Limb (tissue), 2 donors: ENCODE measurements at regions not wholly inside any gene's neighbourhood (a gene's known extent, or its start where the extent isn't known, plus 50 kb on each side); places are given as distances from the start of the nearest gene placed in this dataset.
"Not testable (repeated sequence)": the region's sequence is repeated elsewhere in the genome, so short reads cannot be mapped to it uniquely, and the experiment has no call there.

Source experiments
- DNase-seq, 2 donors: peaks; one replicate each; pipeline ENCODE4 v3.0.0-alpha.2; 2016; ENCODE audit errors: extremely low spot score in 2 of 2

DNA sequence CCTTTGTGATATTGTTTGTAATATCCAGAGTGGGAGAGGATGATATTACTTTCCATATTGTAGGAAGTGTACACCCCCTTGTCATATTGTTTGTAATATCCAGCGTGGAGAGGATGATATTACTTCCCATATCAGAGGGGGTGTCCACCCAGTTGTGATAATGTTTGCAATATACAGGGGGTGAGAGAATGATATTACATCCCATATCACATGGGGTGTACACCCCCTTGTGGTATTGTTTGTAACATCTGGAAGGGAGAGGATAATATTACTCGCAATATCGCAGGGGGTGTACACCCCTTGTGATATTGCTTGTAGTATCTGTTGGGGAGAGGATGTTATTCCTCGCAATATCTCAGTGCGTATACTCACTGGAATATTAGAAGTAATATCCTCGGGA, 61.5 kb downstream of the PRSS23 start:
- no peak for DNase-seq

- peak in 1 of 2 donors; percentile 22 for DNase-seq
Observed at GRCh38 chr11:86863476-86863875, 63.1 kb downstream of the PRSS23 start.

DNA sequence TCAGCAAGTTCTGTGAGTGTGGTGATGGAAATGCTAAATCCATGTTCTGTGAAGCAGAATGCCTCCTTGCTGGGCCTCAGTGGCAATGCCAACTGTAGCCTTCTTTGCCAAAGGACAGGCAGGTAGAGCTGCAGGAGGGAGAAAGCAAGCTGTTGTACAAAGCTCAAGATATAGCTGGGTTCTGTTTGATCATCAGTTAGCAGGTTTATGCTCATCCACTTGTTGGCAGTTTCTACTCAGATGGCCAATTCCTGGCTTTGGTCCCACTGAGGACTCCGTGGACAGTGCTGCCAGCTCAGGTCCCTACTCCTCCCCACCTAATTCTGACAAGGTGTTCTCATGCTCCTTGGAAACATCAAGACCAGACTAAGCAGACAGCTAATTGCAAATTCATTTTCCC, 65.1 kb downstream of the PRSS23 start:
- DNase-seq: no peak

GRCh38 chr11:86869531-86869930, 69.2 kb downstream of the PRSS23 start:
- DNase-seq: no peak

GRCh38 chr11:86869966-86870570, 69.7 kb downstream of the PRSS23 start:
- peak; percentile 73 to 85 for DNase-seq

DNA sequence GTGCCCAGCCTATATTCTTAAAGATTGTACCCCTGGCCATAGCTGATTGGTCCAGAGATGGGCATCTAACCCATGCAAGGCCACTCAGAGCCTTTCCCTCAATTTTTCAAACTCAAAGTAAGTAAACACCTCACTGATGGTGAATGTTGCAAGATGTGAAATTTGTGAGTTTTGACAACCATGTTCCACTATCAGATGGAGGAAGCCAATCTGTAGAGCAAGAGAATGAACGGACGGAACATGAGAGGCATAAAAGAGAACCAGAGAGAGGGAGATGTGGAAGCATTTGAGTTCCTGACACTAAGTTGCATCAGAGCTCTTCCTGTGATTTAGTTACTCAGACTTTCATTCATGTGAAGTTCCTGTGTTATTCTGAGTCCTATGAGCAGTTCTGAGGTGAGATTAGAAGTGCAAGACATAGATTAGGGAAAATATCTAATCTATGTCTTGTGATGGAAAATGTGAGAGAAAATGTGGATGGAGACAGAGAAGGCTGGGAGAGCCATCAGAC, 73.3 kb downstream of the PRSS23 start:
- DNase-seq: no peak

GRCh38 chr11:86874304-86875056, 74.1 kb downstream of the PRSS23 start:
- DNase-seq: peak in 1 of 2 donors; percentile 40

DNA sequence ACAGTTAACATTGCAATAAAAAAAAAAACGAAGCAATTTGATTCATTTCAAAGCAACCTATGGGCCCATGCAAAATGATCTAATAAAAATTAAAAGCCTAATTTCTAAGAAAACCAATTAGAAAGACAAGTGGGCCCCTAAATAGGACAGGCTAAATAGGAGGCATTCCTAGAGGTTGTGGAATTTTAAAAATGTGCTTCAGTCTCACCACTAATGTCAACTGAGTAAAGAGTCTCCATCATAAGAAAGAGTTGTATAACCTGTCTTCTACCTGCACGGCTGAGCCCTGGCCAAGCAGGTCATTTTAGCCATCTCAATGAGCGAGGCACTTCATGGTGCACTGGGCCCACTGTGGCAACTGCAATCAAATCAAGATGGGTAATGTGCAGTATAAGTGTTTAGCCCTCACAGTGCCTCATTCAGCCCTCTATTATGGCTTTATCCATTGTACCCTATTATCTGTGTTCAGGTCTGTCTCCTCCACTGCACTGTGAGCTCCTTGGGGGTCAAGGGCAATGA, 76.4 kb downstream of the PRSS23 start:
- no peak for DNase-seq

- no peak for DNase-seq
Observed at GRCh38 chr11:86877503-86877902, 77.2 kb downstream of the PRSS23 start.

- not testable (repeated sequence) for DNase-seq
Observed at GRCh38 chr11:86879241-86879640, 76.0 kb downstream of the FZD4 start.

- DNase-seq: no peak
Observed at GRCh38 chr11:86885311-86885710, 69.9 kb downstream of the FZD4 start.

GRCh38 chr11:86888164-86889000, 66.8 kb downstream of the FZD4 start:
- peak; percentile 42 to 60 for DNase-seq

GRCh38 chr11:86889001-86889341, 66.2 kb downstream of the FZD4 start:
- DNase-seq: no peak

DNA sequence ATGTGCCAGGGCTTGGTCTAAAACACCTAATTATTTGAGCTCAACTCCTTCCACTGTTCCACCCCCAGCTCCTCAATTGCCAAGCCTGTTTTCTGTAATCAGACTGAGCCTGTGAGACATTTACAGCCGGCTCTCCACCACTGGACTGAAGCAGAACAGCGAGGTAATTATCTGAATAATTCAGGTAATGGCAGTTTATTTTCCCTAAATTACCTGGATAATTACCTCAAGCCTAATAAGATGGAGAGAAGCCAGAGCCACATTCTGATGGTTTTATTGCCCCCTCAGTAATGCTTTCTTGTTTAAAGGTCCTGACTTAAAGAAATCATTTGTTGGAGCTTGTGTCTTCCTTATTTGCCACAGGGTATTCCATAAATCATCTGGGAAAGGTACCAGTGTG, 64.2 kb downstream of the FZD4 start:
- no peak for DNase-seq

GRCh38 chr11:86893235-86893634, 62.0 kb downstream of the FZD4 start:
- DNase-seq: no peak
